ENCODE measurements at regions not wholly inside any gene's neighbourhood (a gene's known extent, or its start where the extent isn't known, plus 50 kb on each side); places are given as distances from the start of the nearest gene placed in this dataset.
A peak's percentile ranks its signal among the peaks of the same experiment; 100 is the strongest.

DNA sequence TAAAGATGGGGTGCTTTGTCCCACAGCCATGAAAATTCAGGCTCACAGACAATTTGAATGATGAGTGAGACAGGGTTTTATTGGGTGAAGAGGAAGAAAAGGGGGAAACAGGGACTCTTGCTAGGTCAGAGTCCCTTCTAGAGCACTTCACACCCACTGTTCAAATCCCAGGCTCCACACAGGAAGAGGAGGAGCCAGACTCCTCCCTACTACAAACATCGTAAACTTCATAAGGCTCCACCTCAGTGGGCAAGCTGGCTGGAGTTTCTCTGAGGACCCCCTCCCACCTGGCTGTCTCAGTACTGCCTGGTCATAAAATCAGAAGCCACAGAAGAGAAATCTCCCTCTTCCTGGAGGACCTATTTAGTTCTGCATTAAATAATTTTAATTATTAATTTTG, 80.3 kb upstream of the KCNMB2 start:
- no peak for TF ChIP-seq CTCF (conservative IDR thresholded peaks at IDR 0.05)
- no peak for TF ChIP-seq ZFX (IDR thresholded peaks at IDR 0.05)
- no peak overlapping the region for H3K27ac ChIP-seq

DNA sequence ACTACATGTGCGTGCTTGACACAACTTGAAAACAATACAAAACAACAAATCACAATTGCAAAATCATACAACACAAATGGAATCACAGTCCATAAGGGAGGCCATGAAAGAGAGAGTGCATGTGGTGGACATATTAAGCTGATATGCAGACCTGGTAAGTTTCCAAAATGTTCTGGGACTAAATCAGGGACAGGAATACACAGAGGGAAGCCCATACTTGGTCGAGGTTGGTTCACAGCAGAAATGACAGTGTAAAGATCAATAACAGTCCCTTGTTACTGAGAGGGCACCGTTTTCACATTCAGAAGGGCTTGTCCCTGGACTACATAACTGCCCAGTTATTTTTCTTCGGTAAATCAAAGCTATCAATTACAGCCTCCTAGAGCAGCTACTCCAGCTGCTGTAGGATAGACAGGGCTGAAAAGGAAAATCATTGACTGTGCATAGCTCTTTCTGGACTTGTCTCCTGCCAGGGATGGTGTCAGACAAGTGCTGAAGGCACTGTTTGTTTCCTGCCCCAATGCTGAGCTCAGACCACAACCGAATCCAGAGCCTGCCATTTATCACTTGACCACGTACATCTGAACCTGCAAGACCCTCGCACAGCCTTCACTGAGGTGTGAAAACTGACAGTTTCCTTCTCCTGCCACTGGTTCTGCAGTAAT, 79.5 kb upstream of the KCNMB2 start:
- H3K27ac ChIP-seq: peak overlapping the region; percentile 39
- TF ChIP-seq CTCF (conservative IDR thresholded peaks at IDR 0.05) (no peak), ZFX (IDR thresholded peaks at IDR 0.05) (no peak)

DNA sequence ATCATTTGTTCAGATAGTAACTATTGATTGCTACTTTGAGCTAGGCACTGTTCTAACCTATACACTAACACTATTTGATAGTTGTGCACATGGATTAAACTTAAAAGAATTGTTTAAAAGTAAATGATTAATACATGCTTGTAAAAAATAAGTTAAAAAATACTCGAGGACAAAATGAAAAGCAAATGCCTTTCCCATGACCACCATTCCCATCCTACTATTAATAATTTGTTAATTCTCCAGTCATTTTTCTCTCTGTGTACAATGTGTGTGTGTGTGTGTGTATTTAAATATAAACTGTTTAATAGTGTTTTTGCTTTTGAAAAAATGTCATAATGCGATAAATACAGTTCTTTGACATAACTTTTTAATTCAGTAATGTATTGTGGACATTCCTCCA, 78.7 kb upstream of the KCNMB2 start:
- H3K27ac ChIP-seq: no peak overlapping the region
- TF ChIP-seq CTCF (conservative IDR thresholded peaks at IDR 0.05) (no peak), ZFX (IDR thresholded peaks at IDR 0.05) (no peak)

- H3K27ac ChIP-seq: peak overlapping the region; percentile 47; the same call in 1 of the 2 replicates
- TF ChIP-seq CTCF (conservative IDR thresholded peaks at IDR 0.05): no peak
- no peak for TF ChIP-seq ZFX (IDR thresholded peaks at IDR 0.05)
Observed at GRCh38 chr3:178458313-178459037, 77.8 kb upstream of the KCNMB2 start.

GRCh38 chr3:178459038-178459410, 77.2 kb upstream of the KCNMB2 start:
- no peak for TF ChIP-seq CTCF (conservative IDR thresholded peaks at IDR 0.05)
- TF ChIP-seq ZFX (IDR thresholded peaks at IDR 0.05): no peak
- peak overlapping the region; percentile 47; the same call in 1 of the 2 replicates for H3K27ac ChIP-seq

- no peak overlapping the region for H3K27ac ChIP-seq
- TF ChIP-seq ZFX (IDR thresholded peaks at IDR 0.05): no peak
- TF ChIP-seq CTCF (conservative IDR thresholded peaks at IDR 0.05): no peak
Observed at GRCh38 chr3:178465260-178466180, 70.7 kb upstream of the KCNMB2 start.

Data from C4-2B (cell line).